PC-9 (cell line): ENCODE measurements at regions not wholly inside any gene's neighbourhood (a gene's known extent, or its start where the extent isn't known, plus 50 kb on each side); places are given as distances from the start of the nearest gene placed in this dataset.

Experiments used
- CTCF ChIP-seq: fragments of 200-600 bp; sonication (generic); conservative IDR thresholded peaks from 2 replicates; pipeline ENCODE4 v1.6.1; 2017; ENCODE audit warnings: mixed run types, antibody characterized with exemption, mild to moderate bottlenecking, moderate library complexity
- EZH2 ChIP-seq: fragments of 200-600 bp; sonication (generic); IDR thresholded peaks from 2 replicates; pipeline ENCODE4 v1.8.0; 2017; ENCODE audit warnings: antibody characterized with exemption, low read depth

- no peak for TF ChIP-seq EZH2
- TF ChIP-seq CTCF, result no peak
Measured at GRCh38 chr18:6564950-6565814, 150.5 kb upstream of the L3MBTL4 start.
